GM23338 (cell line): ENCODE measurements at regions not wholly inside any gene's neighbourhood (a gene's known extent, or its start where the extent isn't known, plus 50 kb on each side); places are given as distances from the start of the nearest gene placed in this dataset.

ENCODE experiments used
- ATAC-seq: fragments of 200-7000 bp; cut with Tn5 transposase; 3 replicates; pipeline ENCODE4 v1.9.1; 2020
- DNase-seq: peaks from one replicate; pipeline ENCODE4 v3.0.0-alpha.2; 2015; ENCODE audit warnings: low spot score
- H2AFZ ChIP-seq: fragments of 200-600 bp; sonication (generic); 2 replicates; pipeline ENCODE4 v1.8.0; 2016; ENCODE audit warnings: antibody characterized with exemption, mild to moderate bottlenecking, moderate library complexity
- H3F3A ChIP-seq: fragments of 200-600 bp; sonication (generic); replicated peaks from 2 replicates; pipeline ENCODE4 v1.8.0; 2017; ENCODE audit warnings: antibody characterized with exemption, mixed run types, low read depth
- H3K27ac ChIP-seq: fragments of 200-600 bp; sonication (generic); 2 replicates; pipeline ENCODE4 v1.6.1; 2016; ENCODE audit warnings: low read depth
- H3K27me3 ChIP-seq: fragments of 200-600 bp; sonication (generic); 2 replicates; pipeline ENCODE4 v1.8.0; 2016; ENCODE audit warnings: mild to moderate bottlenecking, mixed run types, moderate library complexity; ENCODE audit not compliant: insufficient read depth
- H3K36me3 ChIP-seq: fragments of 200-600 bp; sonication (generic); 2 replicates; pipeline ENCODE4 v1.8.0; 2016; ENCODE audit warnings: mild to moderate bottlenecking; ENCODE audit not compliant: insufficient read depth
- H3K4me1 ChIP-seq: fragments of 200-600 bp; sonication (generic); 2 replicates; pipeline ENCODE4 v1.8.0; 2016; ENCODE audit warnings: mild to moderate bottlenecking, moderate library complexity; ENCODE audit not compliant: insufficient read depth
- H3K4me2 ChIP-seq: fragments of 200-600 bp; sonication (generic); 2 replicates; pipeline ENCODE4 v1.7.1; 2017; ENCODE audit warnings: mixed run types
- H3K4me3 ChIP-seq: fragments of 200-600 bp; sonication (generic); 2 replicates; pipeline ENCODE4 v1.6.1; 2016; ENCODE audit warnings: mixed run types
- H3K79me2 ChIP-seq: fragments of 200-600 bp; sonication (generic); replicated peaks from 2 replicates; pipeline ENCODE4 v1.8.0; 2017; ENCODE audit warnings: mild to moderate bottlenecking; ENCODE audit not compliant: insufficient read depth
- H3K9me2 ChIP-seq: fragments of 200-600 bp; sonication (generic); 2 replicates; pipeline ENCODE4 v1.8.0; 2017; ENCODE audit not compliant: insufficient read depth
- H4K20me1 ChIP-seq: fragments of 200-600 bp; sonication (generic); replicated peaks from 2 replicates; pipeline ENCODE4 v1.8.0; 2017; ENCODE audit warnings: mild to moderate bottlenecking; ENCODE audit not compliant: insufficient read depth
- H3K27ac Mint-ChIP-seq: 2 replicates; pipeline ENCODE4 v1.8.0; 2020; ENCODE audit warnings: inconsistent platforms, mild to moderate bottlenecking, moderate library complexity, mixed read lengths
- H3K27me3 Mint-ChIP-seq: 3 replicates; pipeline ENCODE4 v1.8.0; 2022; ENCODE audit warnings: low read depth, mild to moderate bottlenecking, moderate library complexity, mixed read lengths, inconsistent platforms; ENCODE audit not compliant: insufficient read depth, poor library complexity
- H3K36me3 Mint-ChIP-seq: 3 replicates; pipeline ENCODE4 v1.8.0; 2021; ENCODE audit warnings: low read depth, mild to moderate bottlenecking, inconsistent platforms, moderate library complexity, mixed read lengths
- H3K4me1 Mint-ChIP-seq: 3 replicates; pipeline ENCODE4 v1.8.0; 2020; ENCODE audit warnings: mild to moderate bottlenecking, inconsistent platforms, mixed read lengths
- H3K4me3 Mint-ChIP-seq: 3 replicates; pipeline ENCODE4 v1.8.0; 2021; ENCODE audit warnings: moderate library complexity, mild to moderate bottlenecking, inconsistent platforms, mixed read lengths
- H3K9me3 Mint-ChIP-seq: 3 replicates; pipeline ENCODE4 v1.8.0; 2020; ENCODE audit warnings: moderate library complexity, mild to moderate bottlenecking, inconsistent platforms, mixed read lengths
- CREB1 ChIP-seq: fragments of 250-450 bp; sonication (Bioruptor Pico); IDR thresholded peaks from 2 replicates; pipeline ENCODE4 v1.5.0; 2020; ENCODE audit warnings: low read depth, mild to moderate bottlenecking, moderate library complexity
- EZH2 ChIP-seq: fragments of 200-600 bp; sonication (generic); IDR thresholded peaks from one replicate; pipeline ENCODE4 v1.8.0; 2017; ENCODE audit warnings: antibody characterized with exemption, mild to moderate bottlenecking, low read depth; ENCODE audit not compliant: unreplicated experiment
- EZH2phosphoT487 ChIP-seq: fragments of 200-600 bp; sonication (generic); IDR thresholded peaks from one replicate; pipeline ENCODE4 v1.8.1; 2018; ENCODE audit warnings: antibody characterized with exemption; ENCODE audit not compliant: unreplicated experiment
- JUNB ChIP-seq: IDR thresholded peaks from one replicate; pipeline ENCODE4 v1.6.1; 2016; ENCODE audit warnings: antibody characterized with exemption; ENCODE audit not compliant: unreplicated experiment
- POLR2AphosphoS5 ChIP-seq: IDR thresholded peaks from 2 replicates; pipeline ENCODE4 v1.6.1; 2016; ENCODE audit warnings: antibody characterized with exemption, low read depth
- STAT1 ChIP-seq: IDR thresholded peaks from one replicate; pipeline ENCODE4 v1.6.1; 2016; ENCODE audit warnings: antibody characterized with exemption; ENCODE audit not compliant: unreplicated experiment
- ZNF114 ChIP-seq: fragments of 250-450 bp; sonication (Bioruptor Pico); IDR thresholded peaks from 2 replicates; pipeline ENCODE4 v1.5.0; 2020; ENCODE audit warnings: mild to moderate bottlenecking, moderate library complexity
- ZNF331 ChIP-seq: fragments of 250-450 bp; sonication (Bioruptor Pico); IDR thresholded peaks from 2 replicates; pipeline ENCODE4 v1.5.0; 2020; ENCODE audit warnings: low read depth, mild to moderate bottlenecking, moderate library complexity
- TF ChIP-seq, protein P1 (sequence below), 2 experiments: fragments of 200-600 bp in 1 of 2; sonication (generic) in 1 of 2; conservative IDR thresholded peaks; 2 replicates each; pipeline versions ENCODE4 v1.5.1 to v1.6.1; 2016 to 2017; ENCODE audit warnings: antibody characterized with exemption in 2 of 2, low read depth in 2 of 2, mild to moderate bottlenecking in 2 of 2, moderate library complexity in 1 of 2
- TF ChIP-seq, protein P2 (sequence below): IDR thresholded peaks from 2 replicates; pipeline ENCODE4 v1.6.1; 2016; ENCODE audit warnings: antibody characterized with exemption
- TF ChIP-seq, protein P3 (sequence below): fragments of 250-450 bp; sonication (Bioruptor Pico); IDR thresholded peaks from 2 replicates; pipeline ENCODE4 v1.5.0; 2020; ENCODE audit warnings: mild to moderate bottlenecking, moderate library complexity
- TF ChIP-seq, protein P4 (sequence below): IDR thresholded peaks from one replicate; pipeline ENCODE4 v1.6.1; 2018; ENCODE audit warnings: antibody characterized with exemption; ENCODE audit not compliant: unreplicated experiment

DNA sequence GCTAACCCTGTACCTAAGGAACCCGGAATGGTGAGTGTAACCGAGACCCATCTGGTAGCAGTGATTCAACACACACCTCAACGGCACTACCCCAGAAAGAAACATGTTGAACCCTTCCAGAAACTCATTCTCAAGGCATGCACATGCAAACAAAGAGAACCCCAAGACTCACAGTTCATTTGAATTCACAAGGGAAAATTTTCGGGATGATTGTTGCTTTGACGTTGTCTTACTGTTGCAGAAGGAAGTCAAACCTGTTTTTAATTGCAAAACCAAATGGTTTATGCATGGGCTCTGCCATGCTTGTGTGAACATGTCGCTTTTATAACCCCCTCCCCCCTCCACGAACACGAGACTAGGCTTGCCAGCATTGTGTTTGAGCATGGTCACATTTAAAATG, 539.7 kb downstream of the GATA3 start (continued):
- TF ChIP-seq, protein P1, sequence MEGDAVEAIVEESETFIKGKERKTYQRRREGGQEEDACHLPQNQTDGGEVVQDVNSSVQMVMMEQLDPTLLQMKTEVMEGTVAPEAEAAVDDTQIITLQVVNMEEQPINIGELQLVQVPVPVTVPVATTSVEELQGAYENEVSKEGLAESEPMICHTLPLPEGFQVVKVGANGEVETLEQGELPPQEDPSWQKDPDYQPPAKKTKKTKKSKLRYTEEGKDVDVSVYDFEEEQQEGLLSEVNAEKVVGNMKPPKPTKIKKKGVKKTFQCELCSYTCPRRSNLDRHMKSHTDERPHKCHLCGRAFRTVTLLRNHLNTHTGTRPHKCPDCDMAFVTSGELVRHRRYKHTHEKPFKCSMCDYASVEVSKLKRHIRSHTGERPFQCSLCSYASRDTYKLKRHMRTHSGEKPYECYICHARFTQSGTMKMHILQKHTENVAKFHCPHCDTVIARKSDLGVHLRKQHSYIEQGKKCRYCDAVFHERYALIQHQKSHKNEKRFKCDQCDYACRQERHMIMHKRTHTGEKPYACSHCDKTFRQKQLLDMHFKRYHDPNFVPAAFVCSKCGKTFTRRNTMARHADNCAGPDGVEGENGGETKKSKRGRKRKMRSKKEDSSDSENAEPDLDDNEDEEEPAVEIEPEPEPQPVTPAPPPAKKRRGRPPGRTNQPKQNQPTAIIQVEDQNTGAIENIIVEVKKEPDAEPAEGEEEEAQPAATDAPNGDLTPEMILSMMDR (conservative IDR thresholded peaks at IDR 0.05; ENCODE audit: low read depth in 2 of 2), result no peak
- TF ChIP-seq EZH2, result no peak
- no peak for TF ChIP-seq JUNB
- no peak for TF ChIP-seq STAT1

DNA sequence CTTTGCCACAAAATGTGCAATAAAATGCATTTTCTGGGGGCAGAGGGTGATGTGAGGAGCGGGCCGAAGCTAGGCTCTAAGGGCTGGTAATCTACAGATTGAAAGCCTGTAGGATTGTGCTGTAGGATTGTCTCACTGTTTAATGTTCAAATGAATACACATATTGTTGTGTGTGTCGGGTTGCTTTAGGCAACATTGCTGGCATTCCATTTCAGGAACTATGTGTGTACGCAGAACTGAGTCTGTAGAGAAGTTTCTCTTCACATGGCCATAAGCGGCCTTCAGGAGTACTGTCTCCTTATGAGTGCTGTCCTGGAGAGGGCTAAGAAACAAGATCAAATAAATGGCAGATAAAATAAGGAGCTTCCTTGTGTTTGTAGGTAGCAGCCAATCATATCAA, 540.2 kb downstream of the GATA3 start:
- Mint-ChIP-seq H3K4me1 (peaks cover 4% of the 10 kb centered on the region; the same call in 2 of the 3 replicates), H3K27me3 (no peaks in the 10 kb centered on the region), H3K9me3 (no peaks in the 10 kb centered on the region; the same call in 2 of the 3 replicates), H3K36me3 (no peaks in the 10 kb centered on the region), H3K4me3 (no peak overlapping the region), H3K27ac (no peak overlapping the region)
- DNase-seq (no peak), ATAC-seq (no peak)
- Histone ChIP-seq H3K36me3 (no peaks in the 10 kb centered on the region), H3K4me3 (no peak overlapping the region), H3K79me2 (no peaks in the 10 kb centered on the region), H3K4me1 (no peaks in the 10 kb centered on the region), H4K20me1 (no peaks in the 10 kb centered on the region), H2AFZ (no peak overlapping the region), H3K4me2 (no peak overlapping the region), H3K27me3 (no peaks in the 10 kb centered on the region), H3K9me2 (no peaks in the 10 kb centered on the region; the same call in 1 of the 2 replicates), H3F3A (no peaks in the 10 kb centered on the region), H3K27ac (no peak overlapping the region)
- TF ChIP-seq EZH2, result no peak
- TF ChIP-seq ZNF114 (CRISPR knock-in tag), result no peak
- TF ChIP-seq CREB1 (CRISPR knock-in tag), result no peak
- TF ChIP-seq, protein P2, sequence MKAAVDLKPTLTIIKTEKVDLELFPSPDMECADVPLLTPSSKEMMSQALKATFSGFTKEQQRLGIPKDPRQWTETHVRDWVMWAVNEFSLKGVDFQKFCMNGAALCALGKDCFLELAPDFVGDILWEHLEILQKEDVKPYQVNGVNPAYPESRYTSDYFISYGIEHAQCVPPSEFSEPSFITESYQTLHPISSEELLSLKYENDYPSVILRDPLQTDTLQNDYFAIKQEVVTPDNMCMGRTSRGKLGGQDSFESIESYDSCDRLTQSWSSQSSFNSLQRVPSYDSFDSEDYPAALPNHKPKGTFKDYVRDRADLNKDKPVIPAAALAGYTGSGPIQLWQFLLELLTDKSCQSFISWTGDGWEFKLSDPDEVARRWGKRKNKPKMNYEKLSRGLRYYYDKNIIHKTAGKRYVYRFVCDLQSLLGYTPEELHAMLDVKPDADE, result no peak
- no peak for TF ChIP-seq STAT1
- no peak for TF ChIP-seq EZH2phosphoT487
- TF ChIP-seq, protein P3, sequence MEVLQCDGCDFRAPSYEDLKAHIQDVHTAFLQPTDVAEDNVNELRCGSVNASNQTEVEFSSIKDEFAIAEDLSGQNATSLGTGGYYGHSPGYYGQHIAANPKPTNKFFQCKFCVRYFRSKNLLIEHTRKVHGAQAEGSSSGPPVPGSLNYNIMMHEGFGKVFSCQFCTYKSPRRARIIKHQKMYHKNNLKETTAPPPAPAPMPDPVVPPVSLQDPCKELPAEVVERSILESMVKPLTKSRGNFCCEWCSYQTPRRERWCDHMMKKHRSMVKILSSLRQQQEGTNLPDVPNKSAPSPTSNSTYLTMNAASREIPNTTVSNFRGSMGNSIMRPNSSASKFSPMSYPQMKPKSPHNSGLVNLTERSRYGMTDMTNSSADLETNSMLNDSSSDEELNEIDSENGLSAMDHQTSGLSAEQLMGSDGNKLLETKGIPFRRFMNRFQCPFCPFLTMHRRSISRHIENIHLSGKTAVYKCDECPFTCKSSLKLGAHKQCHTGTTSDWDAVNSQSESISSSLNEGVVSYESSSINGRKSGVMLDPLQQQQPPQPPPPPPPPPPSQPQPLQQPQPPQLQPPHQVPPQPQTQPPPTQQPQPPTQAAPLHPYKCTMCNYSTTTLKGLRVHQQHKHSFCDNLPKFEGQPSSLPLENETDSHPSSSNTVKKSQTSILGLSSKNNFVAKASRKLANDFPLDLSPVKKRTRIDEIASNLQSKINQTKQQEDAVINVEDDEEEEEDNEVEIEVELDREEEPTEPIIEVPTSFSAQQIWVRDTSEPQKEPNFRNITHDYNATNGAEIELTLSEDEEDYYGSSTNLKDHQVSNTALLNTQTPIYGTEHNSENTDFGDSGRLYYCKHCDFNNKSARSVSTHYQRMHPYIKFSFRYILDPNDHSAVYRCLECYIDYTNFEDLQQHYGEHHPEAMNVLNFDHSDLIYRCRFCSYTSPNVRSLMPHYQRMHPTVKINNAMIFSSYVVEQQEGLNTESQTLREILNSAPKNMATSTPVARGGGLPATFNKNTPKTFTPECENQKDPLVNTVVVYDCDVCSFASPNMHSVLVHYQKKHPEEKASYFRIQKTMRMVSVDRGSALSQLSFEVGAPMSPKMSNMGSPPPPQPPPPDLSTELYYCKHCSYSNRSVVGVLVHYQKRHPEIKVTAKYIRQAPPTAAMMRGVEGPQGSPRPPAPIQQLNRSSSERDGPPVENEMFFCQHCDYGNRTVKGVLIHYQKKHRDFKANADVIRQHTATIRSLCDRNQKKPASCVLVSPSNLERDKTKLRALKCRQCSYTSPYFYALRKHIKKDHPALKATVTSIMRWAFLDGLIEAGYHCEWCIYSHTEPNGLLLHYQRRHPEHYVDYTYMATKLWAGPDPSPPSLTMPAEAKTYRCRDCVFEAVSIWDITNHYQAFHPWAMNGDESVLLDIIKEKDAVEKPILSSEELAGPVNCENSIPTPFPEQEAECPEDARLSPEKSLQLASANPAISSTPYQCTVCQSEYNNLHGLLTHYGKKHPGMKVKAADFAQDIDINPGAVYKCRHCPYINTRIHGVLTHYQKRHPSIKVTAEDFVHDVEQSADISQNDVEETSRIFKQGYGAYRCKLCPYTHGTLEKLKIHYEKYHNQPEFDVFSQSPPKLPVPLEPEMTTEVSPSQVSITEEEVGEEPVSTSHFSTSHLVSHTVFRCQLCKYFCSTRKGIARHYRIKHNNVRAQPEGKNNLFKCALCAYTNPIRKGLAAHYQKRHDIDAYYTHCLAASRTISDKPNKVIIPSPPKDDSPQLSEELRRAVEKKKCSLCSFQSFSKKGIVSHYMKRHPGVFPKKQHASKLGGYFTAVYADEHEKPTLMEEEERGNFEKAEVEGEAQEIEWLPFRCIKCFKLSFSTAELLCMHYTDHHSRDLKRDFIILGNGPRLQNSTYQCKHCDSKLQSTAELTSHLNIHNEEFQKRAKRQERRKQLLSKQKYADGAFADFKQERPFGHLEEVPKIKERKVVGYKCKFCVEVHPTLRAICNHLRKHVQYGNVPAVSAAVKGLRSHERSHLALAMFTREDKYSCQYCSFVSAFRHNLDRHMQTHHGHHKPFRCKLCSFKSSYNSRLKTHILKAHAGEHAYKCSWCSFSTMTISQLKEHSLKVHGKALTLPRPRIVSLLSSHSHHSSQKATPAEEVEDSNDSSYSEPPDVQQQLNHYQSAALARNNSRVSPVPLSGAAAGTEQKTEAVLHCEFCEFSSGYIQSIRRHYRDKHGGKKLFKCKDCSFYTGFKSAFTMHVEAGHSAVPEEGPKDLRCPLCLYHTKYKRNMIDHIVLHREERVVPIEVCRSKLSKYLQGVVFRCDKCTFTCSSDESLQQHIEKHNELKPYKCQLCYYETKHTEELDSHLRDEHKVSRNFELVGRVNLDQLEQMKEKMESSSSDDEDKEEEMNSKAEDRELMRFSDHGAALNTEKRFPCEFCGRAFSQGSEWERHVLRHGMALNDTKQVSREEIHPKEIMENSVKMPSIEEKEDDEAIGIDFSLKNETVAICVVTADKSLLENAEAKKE (CRISPR knock-in tag), result no peak
- no peak for TF ChIP-seq POLR2AphosphoS5
- TF ChIP-seq ZNF331 (CRISPR knock-in tag), result no peak
- TF ChIP-seq, protein P4, sequence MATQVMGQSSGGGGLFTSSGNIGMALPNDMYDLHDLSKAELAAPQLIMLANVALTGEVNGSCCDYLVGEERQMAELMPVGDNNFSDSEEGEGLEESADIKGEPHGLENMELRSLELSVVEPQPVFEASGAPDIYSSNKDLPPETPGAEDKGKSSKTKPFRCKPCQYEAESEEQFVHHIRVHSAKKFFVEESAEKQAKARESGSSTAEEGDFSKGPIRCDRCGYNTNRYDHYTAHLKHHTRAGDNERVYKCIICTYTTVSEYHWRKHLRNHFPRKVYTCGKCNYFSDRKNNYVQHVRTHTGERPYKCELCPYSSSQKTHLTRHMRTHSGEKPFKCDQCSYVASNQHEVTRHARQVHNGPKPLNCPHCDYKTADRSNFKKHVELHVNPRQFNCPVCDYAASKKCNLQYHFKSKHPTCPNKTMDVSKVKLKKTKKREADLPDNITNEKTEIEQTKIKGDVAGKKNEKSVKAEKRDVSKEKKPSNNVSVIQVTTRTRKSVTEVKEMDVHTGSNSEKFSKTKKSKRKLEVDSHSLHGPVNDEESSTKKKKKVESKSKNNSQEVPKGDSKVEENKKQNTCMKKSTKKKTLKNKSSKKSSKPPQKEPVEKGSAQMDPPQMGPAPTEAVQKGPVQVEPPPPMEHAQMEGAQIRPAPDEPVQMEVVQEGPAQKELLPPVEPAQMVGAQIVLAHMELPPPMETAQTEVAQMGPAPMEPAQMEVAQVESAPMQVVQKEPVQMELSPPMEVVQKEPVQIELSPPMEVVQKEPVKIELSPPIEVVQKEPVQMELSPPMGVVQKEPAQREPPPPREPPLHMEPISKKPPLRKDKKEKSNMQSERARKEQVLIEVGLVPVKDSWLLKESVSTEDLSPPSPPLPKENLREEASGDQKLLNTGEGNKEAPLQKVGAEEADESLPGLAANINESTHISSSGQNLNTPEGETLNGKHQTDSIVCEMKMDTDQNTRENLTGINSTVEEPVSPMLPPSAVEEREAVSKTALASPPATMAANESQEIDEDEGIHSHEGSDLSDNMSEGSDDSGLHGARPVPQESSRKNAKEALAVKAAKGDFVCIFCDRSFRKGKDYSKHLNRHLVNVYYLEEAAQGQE, result no peak
